Testis (tissue), 2 donors: ENCODE measurements at regions not wholly inside any gene's neighbourhood (a gene's known extent, or its start where the extent isn't known, plus 50 kb on each side); places are given as distances from the start of the nearest gene placed in this dataset.

Source experiments
- POLR2A ChIP-seq: fragments of 450-650 bp; IDR thresholded peaks from one replicate; pipeline ENCODE4 v1.6.1; 2017; ENCODE audit warnings: antibody characterized with exemption, mild to moderate bottlenecking, moderate library complexity
- TF ChIP-seq, protein P1 (sequence below), 3 experiments: fragments of 450-650 bp in 2 of 3; fragments of 200-600 bp in 1 of 3; sonication (generic) in 1 of 3; IDR thresholded peaks; one replicate each; pipeline ENCODE4 v1.5.1; 2016 to 2019; ENCODE audit warnings: antibody characterized with exemption in 3 of 3, mild to moderate bottlenecking in 2 of 3, moderate library complexity in 1 of 3

DNA sequence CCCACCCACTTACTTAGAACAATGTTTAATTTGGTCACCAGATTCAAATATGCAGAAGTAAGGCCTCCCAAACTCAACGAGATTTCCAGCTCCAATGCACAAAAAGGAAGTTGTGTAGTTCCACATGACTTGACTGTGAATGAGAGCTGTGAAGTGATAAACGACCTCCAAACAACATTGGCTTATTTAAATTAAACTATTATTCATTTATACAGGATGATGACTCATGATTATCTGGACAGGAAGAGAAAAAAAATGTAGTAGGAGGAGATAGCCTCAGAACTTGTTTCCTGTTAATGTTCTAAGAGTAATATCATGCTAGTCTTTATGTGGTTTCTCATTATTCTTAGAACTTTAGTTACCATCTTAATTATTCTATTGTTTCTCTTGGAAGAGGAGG is 237.3 kb downstream of the C1D start:
- TF ChIP-seq, protein P1, sequence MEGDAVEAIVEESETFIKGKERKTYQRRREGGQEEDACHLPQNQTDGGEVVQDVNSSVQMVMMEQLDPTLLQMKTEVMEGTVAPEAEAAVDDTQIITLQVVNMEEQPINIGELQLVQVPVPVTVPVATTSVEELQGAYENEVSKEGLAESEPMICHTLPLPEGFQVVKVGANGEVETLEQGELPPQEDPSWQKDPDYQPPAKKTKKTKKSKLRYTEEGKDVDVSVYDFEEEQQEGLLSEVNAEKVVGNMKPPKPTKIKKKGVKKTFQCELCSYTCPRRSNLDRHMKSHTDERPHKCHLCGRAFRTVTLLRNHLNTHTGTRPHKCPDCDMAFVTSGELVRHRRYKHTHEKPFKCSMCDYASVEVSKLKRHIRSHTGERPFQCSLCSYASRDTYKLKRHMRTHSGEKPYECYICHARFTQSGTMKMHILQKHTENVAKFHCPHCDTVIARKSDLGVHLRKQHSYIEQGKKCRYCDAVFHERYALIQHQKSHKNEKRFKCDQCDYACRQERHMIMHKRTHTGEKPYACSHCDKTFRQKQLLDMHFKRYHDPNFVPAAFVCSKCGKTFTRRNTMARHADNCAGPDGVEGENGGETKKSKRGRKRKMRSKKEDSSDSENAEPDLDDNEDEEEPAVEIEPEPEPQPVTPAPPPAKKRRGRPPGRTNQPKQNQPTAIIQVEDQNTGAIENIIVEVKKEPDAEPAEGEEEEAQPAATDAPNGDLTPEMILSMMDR (IDR thresholded peaks at IDR 0.05) = no peak
- TF ChIP-seq POLR2A = no peak
